ENCODE measurements at regions not wholly inside any gene's neighbourhood (a gene's known extent, or its start where the extent isn't known, plus 50 kb on each side); places are given as distances from the start of the nearest gene placed in this dataset.

GRCh38 chr14:62141139-62141538, 378.9 kb downstream of the SNAPC1 start:
- no peak for DNase-seq (ENCODE audit: low read depth in 1 of 2, low spot score in 1 of 2)

- DNase-seq (ENCODE audit: low read depth in 1 of 2, low spot score in 1 of 2): no peak
Measured at GRCh38 chr14:62143245-62143644, 381.0 kb downstream of the SNAPC1 start.

GRCh38 chr14:62144863-62145262, 382.6 kb downstream of the SNAPC1 start:
- DNase-seq (ENCODE audit: low read depth in 1 of 2, low spot score in 1 of 2): no peak

GRCh38 chr14:62146030-62146429, 383.8 kb downstream of the SNAPC1 start:
- no peak for DNase-seq (ENCODE audit: low read depth in 1 of 2, low spot score in 1 of 2)

- DNase-seq (ENCODE audit: low read depth in 1 of 2, low spot score in 1 of 2): no peak
Measured at GRCh38 chr14:62156052-62156451, 393.8 kb downstream of the SNAPC1 start.

GRCh38 chr14:62158779-62159178, 396.6 kb downstream of the SNAPC1 start:
- DNase-seq (ENCODE audit: low read depth in 1 of 2, low spot score in 1 of 2): no peak

- no peak for DNase-seq (ENCODE audit: low read depth in 1 of 2, low spot score in 1 of 2)
Measured at GRCh38 chr14:62159314-62159713, 397.1 kb downstream of the SNAPC1 start.

GRCh38 chr14:62162998-62163589, 400.9 kb downstream of the SNAPC1 start:
- no peak for DNase-seq (ENCODE audit: low read depth in 1 of 2, low spot score in 1 of 2)

- no peak for DNase-seq (ENCODE audit: low read depth in 1 of 2, low spot score in 1 of 2)
Measured at GRCh38 chr14:62168564-62169155, 406.4 kb downstream of the SNAPC1 start.

- DNase-seq (ENCODE audit: low read depth in 1 of 2, low spot score in 1 of 2): no peak
Measured at GRCh38 chr14:62179367-62180018, 417.3 kb downstream of the SNAPC1 start.

GRCh38 chr14:62181591-62181990, 419.4 kb downstream of the SNAPC1 start:
- no peak for DNase-seq (ENCODE audit: low read depth in 1 of 2, low spot score in 1 of 2)

- DNase-seq (ENCODE audit: low read depth in 1 of 2, low spot score in 1 of 2): no peak
Measured at GRCh38 chr14:62185078-62185477, 422.9 kb downstream of the SNAPC1 start.

- no peak for DNase-seq (ENCODE audit: low read depth in 1 of 2, low spot score in 1 of 2)
Measured at GRCh38 chr14:62187265-62187664, 425.0 kb downstream of the SNAPC1 start.

- DNase-seq (ENCODE audit: low read depth in 1 of 2, low spot score in 1 of 2): no peak
Measured at GRCh38 chr14:62189698-62190097, 427.5 kb downstream of the SNAPC1 start.

GRCh38 chr14:62206456-62206855, 444.2 kb downstream of the SNAPC1 start:
- no peak for DNase-seq (ENCODE audit: low read depth in 1 of 2, low spot score in 1 of 2)

- no peak for DNase-seq (ENCODE audit: low read depth in 1 of 2, low spot score in 1 of 2)
Measured at GRCh38 chr14:62209287-62209899, 447.2 kb downstream of the SNAPC1 start.

GRCh38 chr14:62213516-62213915, 451.3 kb downstream of the SNAPC1 start:
- no peak for DNase-seq (ENCODE audit: low read depth in 1 of 2, low spot score in 1 of 2)

GRCh38 chr14:62216121-62216520, 453.9 kb downstream of the SNAPC1 start:
- no peak for DNase-seq (ENCODE audit: low read depth in 1 of 2, low spot score in 1 of 2)

- no peak for DNase-seq (ENCODE audit: low read depth in 1 of 2, low spot score in 1 of 2)
Measured at GRCh38 chr14:62234849-62235248, 472.6 kb downstream of the SNAPC1 start.

- DNase-seq (ENCODE audit: low read depth in 1 of 2, low spot score in 1 of 2): no peak
Measured at GRCh38 chr14:62244221-62244620, 482.0 kb downstream of the SNAPC1 start.

- DNase-seq (ENCODE audit: low read depth in 1 of 2, low spot score in 1 of 2): no peak
Measured at GRCh38 chr14:62247266-62247665, 485.0 kb downstream of the SNAPC1 start.

- no peak for DNase-seq (ENCODE audit: low read depth in 1 of 2, low spot score in 1 of 2)
Measured at GRCh38 chr14:62251237-62251636, 489.0 kb downstream of the SNAPC1 start.
